ENCODE measurements at regions not wholly inside any gene's neighbourhood (a gene's known extent, or its start where the extent isn't known, plus 50 kb on each side); places are given as distances from the start of the nearest gene placed in this dataset.

DNA sequence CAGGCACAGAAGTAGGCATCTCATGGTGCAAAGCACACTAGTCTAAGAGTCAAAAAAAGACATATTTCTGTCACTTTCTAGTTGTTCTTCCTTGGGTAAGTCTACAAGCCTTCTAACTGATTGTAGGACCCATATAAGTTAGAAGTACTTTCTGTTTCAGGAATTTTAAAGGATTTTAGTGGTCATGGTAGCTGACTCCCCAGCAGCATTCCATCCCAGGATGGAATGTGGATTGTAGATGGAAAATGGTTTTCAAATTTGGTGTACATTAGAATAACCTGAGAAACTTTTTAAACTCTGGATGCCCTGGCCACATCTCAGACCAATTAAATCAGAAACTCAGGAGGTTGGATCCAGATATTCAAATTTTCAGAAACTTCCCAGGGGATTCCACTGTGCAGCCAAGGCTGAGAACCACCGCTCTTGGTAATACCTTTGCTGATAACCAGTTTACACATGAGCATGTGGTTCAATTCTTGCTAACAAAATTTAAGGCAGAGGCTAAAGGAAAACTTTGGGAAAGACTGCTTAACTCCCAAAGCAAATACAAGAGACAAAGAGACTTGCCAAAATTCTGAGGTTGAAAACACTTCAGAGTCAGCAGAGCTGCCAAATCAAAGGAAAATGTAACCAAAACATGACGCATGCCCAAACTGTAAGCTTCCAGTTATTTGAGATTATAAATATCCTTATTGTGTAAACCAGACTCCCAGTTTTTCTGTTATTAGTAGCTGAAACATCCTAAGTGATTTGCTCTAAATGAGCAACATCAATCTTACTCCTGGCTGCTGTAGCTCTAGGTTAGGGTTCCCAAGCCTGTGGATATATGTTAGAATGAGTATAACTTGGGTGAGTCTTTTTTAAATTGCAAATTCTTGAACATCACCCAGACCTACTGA, 145.4 kb upstream of the MTAP start:
- TF ChIP-seq EZH2phosphoT487 (IDR thresholded peaks at IDR 0.05; ENCODE audit: borderline replicate concordance, low read depth, low read length), result no peak

DNA sequence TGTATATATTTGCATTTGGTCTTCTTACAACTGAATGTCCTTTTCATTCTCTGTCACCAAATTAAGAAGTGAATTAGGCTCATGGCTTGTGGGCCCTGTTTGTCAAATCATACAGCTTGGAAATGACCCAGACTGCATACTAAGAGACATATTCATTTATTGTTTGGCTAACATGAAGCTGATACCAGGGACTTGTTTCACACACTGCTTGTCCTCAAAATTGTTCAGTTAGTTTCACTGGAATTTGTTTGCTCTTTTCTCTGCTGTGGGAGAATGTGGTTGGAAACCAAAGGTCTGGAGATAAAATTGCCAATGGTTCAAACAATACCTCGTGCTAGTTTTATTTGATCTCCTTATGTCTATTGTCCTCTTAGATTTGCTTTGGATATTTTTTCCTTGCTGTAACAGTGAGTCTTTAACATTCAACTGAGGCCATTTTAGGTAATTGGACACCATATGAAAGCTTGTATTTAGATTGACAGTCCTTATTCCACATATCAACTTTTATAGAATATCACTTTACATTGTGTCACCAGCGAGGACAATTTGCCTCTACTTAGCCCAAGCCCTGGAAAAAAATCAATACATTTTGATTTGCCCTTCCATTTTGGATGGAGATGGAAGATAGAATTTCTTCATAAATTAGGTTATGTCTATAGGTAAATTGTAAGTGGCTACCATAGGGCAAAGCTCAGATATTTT, 144.3 kb upstream of the MTAP start:
- H3K4me2 ChIP-seq (ENCODE audit: low read length), result no peak overlapping the region
- H3K9me2 ChIP-seq (ENCODE audit: insufficient read depth, low read length), result no peaks in the 10 kb centered on the region
- intact Hi-C loops (cut with micrococcal nuclease; ENCODE audit: unreplicated experiment), result no loop called here
- H3K9me3 ChIP-seq (ENCODE audit: low read length), result no peaks in the 10 kb centered on the region
- POLR2A ChIA-PET, result interaction anchor here (0.8 kb wide), 1 partner anchor 247 kb away, joined by 3 read pairs; no protein-coding TSS in a partner anchor
- H3K4me1 ChIP-seq (ENCODE audit: insufficient read depth, low read length, poor library complexity, severe bottlenecking), result no peaks in the 10 kb centered on the region
- no peak for TF ChIP-seq EZH2phosphoT487 (IDR thresholded peaks at IDR 0.05; ENCODE audit: borderline replicate concordance, low read depth, low read length)
- TF ChIP-seq, protein P1, sequence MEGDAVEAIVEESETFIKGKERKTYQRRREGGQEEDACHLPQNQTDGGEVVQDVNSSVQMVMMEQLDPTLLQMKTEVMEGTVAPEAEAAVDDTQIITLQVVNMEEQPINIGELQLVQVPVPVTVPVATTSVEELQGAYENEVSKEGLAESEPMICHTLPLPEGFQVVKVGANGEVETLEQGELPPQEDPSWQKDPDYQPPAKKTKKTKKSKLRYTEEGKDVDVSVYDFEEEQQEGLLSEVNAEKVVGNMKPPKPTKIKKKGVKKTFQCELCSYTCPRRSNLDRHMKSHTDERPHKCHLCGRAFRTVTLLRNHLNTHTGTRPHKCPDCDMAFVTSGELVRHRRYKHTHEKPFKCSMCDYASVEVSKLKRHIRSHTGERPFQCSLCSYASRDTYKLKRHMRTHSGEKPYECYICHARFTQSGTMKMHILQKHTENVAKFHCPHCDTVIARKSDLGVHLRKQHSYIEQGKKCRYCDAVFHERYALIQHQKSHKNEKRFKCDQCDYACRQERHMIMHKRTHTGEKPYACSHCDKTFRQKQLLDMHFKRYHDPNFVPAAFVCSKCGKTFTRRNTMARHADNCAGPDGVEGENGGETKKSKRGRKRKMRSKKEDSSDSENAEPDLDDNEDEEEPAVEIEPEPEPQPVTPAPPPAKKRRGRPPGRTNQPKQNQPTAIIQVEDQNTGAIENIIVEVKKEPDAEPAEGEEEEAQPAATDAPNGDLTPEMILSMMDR (conservative IDR thresholded peaks at IDR 0.05; ENCODE audit: low read length), result no peak
- no peak for DNase-seq (ENCODE audit: low spot score)
- CTCF ChIA-PET (ENCODE audit: unreplicated experiment), result no interaction called here
- no peak overlapping the region for H3K27ac ChIP-seq (ENCODE audit: low read depth, low read length, poor library complexity, severe bottlenecking)
- no peak overlapping the region for H3K4me3 ChIP-seq (ENCODE audit: low read depth, low read length, poor library complexity, severe bottlenecking)
- H3K36me3 ChIP-seq (ENCODE audit: insufficient read depth, low read length), result no peaks in the 10 kb centered on the region
- no TSS peak for BruUV-seq (replicated peaks)
- no peaks in the 10 kb centered on the region for H3K79me2 ChIP-seq (ENCODE audit: insufficient read depth, low read depth, low read length)
- H4K20me1 ChIP-seq (ENCODE audit: insufficient read depth, low read length), result no peaks in the 10 kb centered on the region
- H2AFZ ChIP-seq (ENCODE audit: low read length), result no peak overlapping the region

More for the DNA sequence above, 145.4 kb upstream of the MTAP start:
- Histone ChIP-seq H3K4me1 (ENCODE audit: insufficient read depth, low read length, poor library complexity, severe bottlenecking) (no peaks in the 10 kb centered on the region), H2AFZ (ENCODE audit: low read length) (no peak overlapping the region), H3K9me3 (ENCODE audit: low read length) (no peaks in the 10 kb centered on the region), H3K9me2 (ENCODE audit: insufficient read depth, low read length) (no peaks in the 10 kb centered on the region), H4K20me1 (ENCODE audit: insufficient read depth, low read length) (no peaks in the 10 kb centered on the region), H3K27ac (ENCODE audit: low read depth, low read length, poor library complexity, severe bottlenecking) (no peak overlapping the region), H3K79me2 (ENCODE audit: insufficient read depth, low read depth, low read length) (no peaks in the 10 kb centered on the region), H3K4me3 (ENCODE audit: low read depth, low read length, poor library complexity, severe bottlenecking) (no peak overlapping the region), H3K36me3 (ENCODE audit: insufficient read depth, low read length) (no peaks in the 10 kb centered on the region), H3K4me2 (ENCODE audit: low read length) (no peak overlapping the region)
- no peak for DNase-seq (ENCODE audit: low spot score)
- intact Hi-C loops (cut with micrococcal nuclease; ENCODE audit: unreplicated experiment), result no loop called here
- ChIA-PET POLR2A (no interaction called here), CTCF (ENCODE audit: unreplicated experiment) (no interaction called here)
- no TSS peak for BruUV-seq (replicated peaks)

GRCh38 chr9:21660976-21661375, 141.5 kb upstream of the MTAP start:
- no peaks in the 10 kb centered on the region for H3K79me2 ChIP-seq (ENCODE audit: insufficient read depth, low read depth, low read length)
- H3K36me3 ChIP-seq (ENCODE audit: insufficient read depth, low read length), result no peaks in the 10 kb centered on the region
- H4K20me1 ChIP-seq (ENCODE audit: insufficient read depth, low read length), result no peaks in the 10 kb centered on the region
- DNase-seq (ENCODE audit: low spot score), result no peak
- H2AFZ ChIP-seq (ENCODE audit: low read length), result no peak overlapping the region
- H3K4me1 ChIP-seq (ENCODE audit: insufficient read depth, low read length, poor library complexity, severe bottlenecking), result no peaks in the 10 kb centered on the region
- H3K27ac ChIP-seq (ENCODE audit: low read depth, low read length, poor library complexity, severe bottlenecking), result no peak overlapping the region
- no peaks in the 10 kb centered on the region for H3K9me3 ChIP-seq (ENCODE audit: low read length)
- no peak overlapping the region for H3K4me3 ChIP-seq (ENCODE audit: low read depth, low read length, poor library complexity, severe bottlenecking)
- TF ChIP-seq, protein P1 (conservative IDR thresholded peaks at IDR 0.05; ENCODE audit: low read length), result no peak
- no peak for TF ChIP-seq EZH2phosphoT487 (IDR thresholded peaks at IDR 0.05; ENCODE audit: borderline replicate concordance, low read depth, low read length)
- H3K9me2 ChIP-seq (ENCODE audit: insufficient read depth, low read length), result no peaks in the 10 kb centered on the region
- intact Hi-C loops (cut with micrococcal nuclease; ENCODE audit: unreplicated experiment), result no loop called here
- CTCF ChIA-PET (ENCODE audit: unreplicated experiment), result no interaction called here
- BruUV-seq (replicated peaks), result no TSS peak
- H3K4me2 ChIP-seq (ENCODE audit: low read length), result no peak overlapping the region
- POLR2A ChIA-PET, result no interaction called here
